AG10803 (cell line): ENCODE measurements at regions not wholly inside any gene's neighbourhood (a gene's known extent, or its start where the extent isn't known, plus 50 kb on each side); places are given as distances from the start of the nearest gene placed in this dataset.

Experiments
- DNase-seq: peaks from one replicate; pipeline ENCODE4 v3.0.0; 2010; ENCODE audit warnings: low read depth
- H3K4me3 ChIP-seq: 2 replicates; pipeline ENCODE4 v1.5.1; 2011; ENCODE audit warnings: mild to moderate bottlenecking, low read length, control low read depth
- TF ChIP-seq, protein P1 (sequence below): conservative IDR thresholded peaks from 2 replicates; pipeline ENCODE4 v1.5.1; 2011; ENCODE audit warnings: mild to moderate bottlenecking, low read length, control low read depth, inconsistent platforms

DNA sequence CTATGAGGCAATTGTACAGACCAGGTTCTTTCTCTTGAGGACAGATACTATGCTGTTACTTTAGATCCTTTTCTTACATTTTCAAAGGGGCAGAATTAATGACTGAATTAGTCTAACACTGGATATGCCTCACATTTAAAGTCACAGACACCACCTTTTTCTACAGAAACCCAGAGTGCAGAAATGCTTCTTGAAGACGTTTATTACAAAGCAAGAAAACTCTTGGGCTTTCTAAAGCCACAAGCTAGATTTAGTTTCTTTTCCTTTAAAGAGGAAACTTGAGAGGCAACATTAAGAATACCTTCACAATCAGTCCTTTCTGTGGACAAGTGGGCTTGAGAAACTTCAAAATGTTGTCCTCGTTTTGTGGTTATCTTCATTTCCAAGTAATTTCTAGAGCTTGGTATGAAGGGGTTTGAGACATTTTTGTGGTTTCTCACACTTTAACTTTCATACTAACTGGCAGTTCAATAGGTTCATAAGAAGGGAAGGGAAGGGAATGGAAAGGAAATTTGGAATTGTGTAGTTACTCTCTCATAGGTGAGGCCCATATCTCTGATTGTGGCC lies 527.4 kb downstream of the RASEF start:
- no peak overlapping the region for H3K4me3 ChIP-seq
- DNase-seq = no peak
- TF ChIP-seq, protein P1, sequence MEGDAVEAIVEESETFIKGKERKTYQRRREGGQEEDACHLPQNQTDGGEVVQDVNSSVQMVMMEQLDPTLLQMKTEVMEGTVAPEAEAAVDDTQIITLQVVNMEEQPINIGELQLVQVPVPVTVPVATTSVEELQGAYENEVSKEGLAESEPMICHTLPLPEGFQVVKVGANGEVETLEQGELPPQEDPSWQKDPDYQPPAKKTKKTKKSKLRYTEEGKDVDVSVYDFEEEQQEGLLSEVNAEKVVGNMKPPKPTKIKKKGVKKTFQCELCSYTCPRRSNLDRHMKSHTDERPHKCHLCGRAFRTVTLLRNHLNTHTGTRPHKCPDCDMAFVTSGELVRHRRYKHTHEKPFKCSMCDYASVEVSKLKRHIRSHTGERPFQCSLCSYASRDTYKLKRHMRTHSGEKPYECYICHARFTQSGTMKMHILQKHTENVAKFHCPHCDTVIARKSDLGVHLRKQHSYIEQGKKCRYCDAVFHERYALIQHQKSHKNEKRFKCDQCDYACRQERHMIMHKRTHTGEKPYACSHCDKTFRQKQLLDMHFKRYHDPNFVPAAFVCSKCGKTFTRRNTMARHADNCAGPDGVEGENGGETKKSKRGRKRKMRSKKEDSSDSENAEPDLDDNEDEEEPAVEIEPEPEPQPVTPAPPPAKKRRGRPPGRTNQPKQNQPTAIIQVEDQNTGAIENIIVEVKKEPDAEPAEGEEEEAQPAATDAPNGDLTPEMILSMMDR = no peak

DNA sequence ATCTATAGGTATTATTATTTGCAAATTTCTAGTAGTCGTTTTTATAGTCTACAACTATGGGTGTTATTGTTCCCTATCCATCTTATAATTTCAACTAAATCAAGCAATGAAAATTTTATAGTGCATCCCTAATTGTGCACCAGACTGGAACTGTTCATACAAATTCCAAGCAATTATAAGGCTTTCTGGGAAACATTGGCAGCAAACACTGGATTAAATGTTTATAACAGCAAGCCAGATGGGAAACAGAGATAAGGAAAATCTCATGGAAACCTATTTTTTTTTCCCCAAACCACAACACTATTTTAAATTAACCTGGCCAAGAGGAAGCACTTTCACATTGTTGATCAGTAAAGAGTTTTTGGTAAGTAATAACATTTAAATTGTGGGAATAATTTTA lies 524.3 kb downstream of the RASEF start:
- no peak for DNase-seq
- TF ChIP-seq, protein P1 = no peak
- no peak overlapping the region for H3K4me3 ChIP-seq

DNA sequence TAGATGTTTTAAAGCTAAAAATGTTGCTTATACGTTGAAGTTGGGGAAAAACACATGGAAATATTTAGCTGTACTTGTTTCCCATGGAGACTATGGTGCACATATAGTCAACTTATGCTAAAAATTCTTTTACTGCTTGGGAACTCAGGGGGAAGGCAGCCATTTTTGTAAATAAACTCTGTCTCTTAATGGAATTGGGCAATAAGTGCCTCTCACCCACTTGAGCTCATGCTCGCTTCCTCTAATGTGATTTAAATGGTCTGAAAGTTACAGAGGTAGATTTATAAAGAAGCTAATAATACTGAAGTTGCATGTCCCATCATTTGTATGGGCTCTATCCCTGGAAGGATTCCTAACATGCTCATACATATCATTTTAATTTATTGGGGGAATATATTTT lies 523.8 kb downstream of the RASEF start:
- no peak overlapping the region for H3K4me3 ChIP-seq
- TF ChIP-seq, protein P1 = no peak
- no peak for DNase-seq

DNA sequence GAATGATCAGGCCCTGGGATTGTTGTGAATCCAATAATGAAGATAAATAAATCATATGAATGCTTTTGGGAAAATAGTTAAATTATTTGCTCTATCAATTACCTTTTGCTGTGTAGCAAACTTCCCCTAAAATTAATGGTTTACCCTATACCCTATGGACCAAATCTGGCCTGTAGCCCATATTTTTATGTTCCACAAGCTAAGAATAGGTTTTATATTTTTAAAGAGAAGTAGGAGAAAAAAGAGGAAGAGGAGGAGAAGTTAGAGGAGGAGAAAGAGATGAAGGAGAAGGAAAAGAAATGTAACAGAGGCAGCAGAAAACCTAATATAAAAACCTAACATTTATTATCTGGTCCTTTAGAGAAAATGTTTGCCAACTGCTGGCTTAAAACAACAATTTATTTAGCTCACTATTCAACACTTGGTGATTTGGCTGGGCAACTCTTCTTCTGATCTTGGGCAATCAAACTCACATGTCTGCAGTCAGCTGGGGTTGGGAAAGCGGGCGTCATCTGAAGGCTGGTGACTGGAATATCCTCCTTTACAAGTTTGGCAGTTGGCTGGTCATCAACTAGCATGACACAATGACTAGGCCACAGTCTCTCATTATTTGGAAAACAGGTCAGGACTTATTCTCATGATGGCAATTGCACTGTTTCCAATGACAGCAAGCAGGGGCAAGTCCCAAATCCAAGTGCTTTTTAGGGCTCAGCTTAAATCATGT lies 522.9 kb downstream of the RASEF start:
- TF ChIP-seq, protein P1 = no peak
- H3K4me3 ChIP-seq = no peak overlapping the region
- DNase-seq = no peak

DNA sequence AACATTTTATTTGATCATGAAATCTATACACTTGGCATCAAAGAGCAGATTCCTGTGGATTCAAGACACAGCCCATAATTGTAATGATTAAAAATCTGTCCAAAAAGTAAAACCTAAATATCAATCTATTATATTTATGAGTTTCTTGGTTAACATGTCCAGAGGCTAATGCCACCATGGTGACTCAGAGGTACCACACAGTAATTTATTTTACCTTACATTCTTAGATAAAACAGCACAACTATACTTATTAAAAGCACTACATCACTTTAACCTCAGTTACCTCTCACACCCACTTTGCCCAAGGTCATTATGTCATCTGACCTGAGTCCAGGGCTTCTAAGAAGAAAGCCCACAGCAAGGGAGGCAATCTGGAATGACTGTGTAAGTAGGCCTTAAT lies 519.2 kb downstream of the RASEF start:
- DNase-seq = no peak
- TF ChIP-seq, protein P1 = no peak

DNA sequence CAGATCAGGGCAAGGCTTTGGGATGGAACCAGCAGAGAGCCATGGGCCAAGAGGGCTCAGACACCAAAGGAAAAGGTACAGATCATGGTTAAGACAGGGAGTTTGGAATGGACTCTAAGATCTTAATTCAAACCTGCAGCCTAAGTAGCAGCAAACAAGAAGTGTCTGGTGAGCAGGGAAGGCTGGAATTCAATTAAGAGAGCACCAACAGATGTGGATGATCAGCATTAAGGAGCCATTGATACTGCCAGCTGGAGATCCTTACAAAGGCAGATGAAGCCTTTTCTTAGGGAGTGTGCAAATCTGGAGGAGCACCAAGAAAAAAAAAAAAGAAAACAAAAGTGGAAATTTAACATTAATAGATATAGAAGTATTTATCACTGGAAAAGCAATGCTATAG lies 516.8 kb downstream of the RASEF start:
- H3K4me3 ChIP-seq = no peak overlapping the region
- DNase-seq = no peak
- TF ChIP-seq, protein P1 = no peak

More for the DNA sequence above, 519.2 kb downstream of the RASEF start:
- H3K4me3 ChIP-seq = no peak overlapping the region

DNA sequence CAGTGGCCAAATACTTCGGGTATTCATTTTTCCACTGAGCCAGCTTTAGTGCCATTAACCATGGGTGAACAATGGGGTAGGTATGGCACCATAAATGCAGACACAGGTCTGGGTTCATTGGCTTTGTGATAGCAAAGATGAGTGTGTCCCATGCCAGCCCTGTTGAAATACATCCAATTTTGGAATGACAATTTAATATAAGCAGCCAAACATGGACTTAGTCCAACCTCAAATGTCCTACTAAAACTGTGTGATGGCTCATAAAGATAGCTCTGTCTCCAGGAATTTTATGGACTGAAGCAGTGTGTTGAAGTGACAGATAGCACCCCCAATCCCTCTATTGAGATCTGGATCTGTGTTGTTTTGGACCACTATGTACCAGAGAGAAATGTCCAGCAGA lies 514.9 kb downstream of the RASEF start:
- TF ChIP-seq, protein P1 = no peak
- DNase-seq = no peak
- no peak overlapping the region for H3K4me3 ChIP-seq
